ENCODE measurements at regions not wholly inside any gene's neighbourhood (a gene's known extent, or its start where the extent isn't known, plus 50 kb on each side); places are given as distances from the start of the nearest gene placed in this dataset.
"Not testable (repeated sequence)": the region's sequence is repeated elsewhere in the genome, so short reads cannot be mapped to it uniquely, and the experiment has no call there.

GRCh38 chr10:109757670-109758069, 165.6 kb downstream of the XPNPEP1 start:
- H3K36me3 Mint-ChIP-seq (ENCODE audit: low read depth); H3K9me3 Mint-ChIP-seq (ENCODE audit: insufficient read depth); ATAC-seq; POLR2A ChIA-PET; H3K27me3 Mint-ChIP-seq (ENCODE audit: low read depth); DNase-seq; H3K4me1 Mint-ChIP-seq (ENCODE audit: low read depth); H3K4me3 Mint-ChIP-seq; H3K27ac Mint-ChIP-seq: not testable (repeated sequence)
- CTCF ChIA-PET: interaction anchor here (1.6 kb wide), 1 partner anchor 16 kb away, joined by 4 read pairs; no protein-coding TSS in a partner anchor

GRCh38 chr10:109746861-109747260, 176.4 kb downstream of the XPNPEP1 start:
- no peak overlapping the region for H3K4me3 Mint-ChIP-seq
- ChIA-PET POLR2A (no interaction called here), CTCF (no interaction called here)
- no peaks in the 10 kb centered on the region for H3K4me1 Mint-ChIP-seq (ENCODE audit: low read depth)
- no peaks in the 10 kb centered on the region for H3K27me3 Mint-ChIP-seq (ENCODE audit: low read depth)
- H3K36me3 Mint-ChIP-seq (ENCODE audit: low read depth): no peaks in the 10 kb centered on the region
- ATAC-seq (no peak), DNase-seq (no peak)
- H3K9me3 Mint-ChIP-seq (ENCODE audit: insufficient read depth): no peaks in the 10 kb centered on the region
- H3K27ac Mint-ChIP-seq: no peak overlapping the region

- Mint-ChIP-seq H3K27ac (no peak overlapping the region), H3K9me3 (ENCODE audit: insufficient read depth) (no peaks in the 10 kb centered on the region), H3K27me3 (ENCODE audit: low read depth) (no peaks in the 10 kb centered on the region), H3K4me3 (no peak overlapping the region), H3K36me3 (ENCODE audit: low read depth) (no peaks in the 10 kb centered on the region), H3K4me1 (ENCODE audit: low read depth) (no peaks in the 10 kb centered on the region)
- DNase-seq: no peak
- ATAC-seq: no peak
- ChIA-PET POLR2A (no interaction called here), CTCF (no interaction called here)
Observed at GRCh38 chr10:109744020-109744419, 179.3 kb downstream of the XPNPEP1 start.

GRCh38 chr10:109743574-109743973, 179.7 kb downstream of the XPNPEP1 start:
- Mint-ChIP-seq H3K27me3 (ENCODE audit: low read depth) (peaks cover 2% of the 10 kb centered on the region), H3K36me3 (ENCODE audit: low read depth) (no peaks in the 10 kb centered on the region), H3K9me3 (ENCODE audit: insufficient read depth) (no peaks in the 10 kb centered on the region), H3K4me1 (ENCODE audit: low read depth) (no peaks in the 10 kb centered on the region), H3K4me3 (no peak overlapping the region), H3K27ac (no peak overlapping the region)
- no peak for DNase-seq
- ATAC-seq: no peak
- ChIA-PET POLR2A (no interaction called here), CTCF (no interaction called here)

GRCh38 chr10:109743146-109743545, 180.2 kb downstream of the XPNPEP1 start:
- Mint-ChIP-seq H3K4me1 (ENCODE audit: low read depth) (no peaks in the 10 kb centered on the region), H3K27ac (no peak overlapping the region), H3K36me3 (ENCODE audit: low read depth) (no peaks in the 10 kb centered on the region), H3K9me3 (ENCODE audit: insufficient read depth) (no peaks in the 10 kb centered on the region), H3K27me3 (ENCODE audit: low read depth) (peaks cover 2% of the 10 kb centered on the region), H3K4me3 (no peak overlapping the region)
- POLR2A ChIA-PET: no interaction called here
- CTCF ChIA-PET: no interaction called here
- ATAC-seq (no peak), DNase-seq (no peak)

GRCh38 chr10:109741712-109742111, 181.6 kb downstream of the XPNPEP1 start:
- CTCF ChIA-PET: no interaction called here
- ATAC-seq: no peak

GRCh38 chr10:109740436-109740835, 182.9 kb downstream of the XPNPEP1 start:
- Mint-ChIP-seq H3K4me3 (no peak overlapping the region), H3K9me3 (ENCODE audit: insufficient read depth) (no peaks in the 10 kb centered on the region)

More at GRCh38 chr10:109741712-109742111, 181.6 kb downstream of the XPNPEP1 start:
- Mint-ChIP-seq H3K9me3 (ENCODE audit: insufficient read depth) (no peaks in the 10 kb centered on the region), H3K27ac (no peak overlapping the region), H3K4me1 (ENCODE audit: low read depth) (no peaks in the 10 kb centered on the region), H3K4me3 (no peak overlapping the region), H3K27me3 (ENCODE audit: low read depth) (peaks cover 2% of the 10 kb centered on the region), H3K36me3 (ENCODE audit: low read depth) (no peaks in the 10 kb centered on the region)
- DNase-seq: no peak
- POLR2A ChIA-PET: no interaction called here

GRCh38 chr10:109737626-109738025, 185.7 kb downstream of the XPNPEP1 start:
- no peak for DNase-seq
- Mint-ChIP-seq H3K4me3 (no peak overlapping the region), H3K36me3 (ENCODE audit: low read depth) (no peaks in the 10 kb centered on the region), H3K27me3 (ENCODE audit: low read depth) (peaks cover 2% of the 10 kb centered on the region), H3K9me3 (ENCODE audit: insufficient read depth) (no peaks in the 10 kb centered on the region), H3K4me1 (ENCODE audit: low read depth) (no peaks in the 10 kb centered on the region), H3K27ac (no peak overlapping the region)
- no peak for ATAC-seq
- CTCF ChIA-PET: no interaction called here
- POLR2A ChIA-PET: no interaction called here

More at GRCh38 chr10:109740436-109740835, 182.9 kb downstream of the XPNPEP1 start:
- ATAC-seq (no peak), DNase-seq (no peak)
- Mint-ChIP-seq H3K4me1 (ENCODE audit: low read depth) (no peaks in the 10 kb centered on the region), H3K27me3 (ENCODE audit: low read depth) (peaks cover 2% of the 10 kb centered on the region), H3K36me3 (ENCODE audit: low read depth) (no peaks in the 10 kb centered on the region), H3K27ac (no peak overlapping the region)
- ChIA-PET CTCF (no interaction called here), POLR2A (no interaction called here)

GRCh38 chr10:109737009-109737408, 186.3 kb downstream of the XPNPEP1 start:
- DNase-seq: no peak
- Mint-ChIP-seq H3K36me3 (ENCODE audit: low read depth) (no peaks in the 10 kb centered on the region), H3K4me1 (ENCODE audit: low read depth) (no peaks in the 10 kb centered on the region), H3K4me3 (no peak overlapping the region), H3K27ac (no peak overlapping the region), H3K27me3 (ENCODE audit: low read depth) (peaks cover 2% of the 10 kb centered on the region), H3K9me3 (ENCODE audit: insufficient read depth) (no peaks in the 10 kb centered on the region)
- ChIA-PET CTCF (no interaction called here), POLR2A (no interaction called here)
- no peak for ATAC-seq

- Mint-ChIP-seq H3K27me3 (ENCODE audit: low read depth) (peaks cover 2% of the 10 kb centered on the region), H3K36me3 (ENCODE audit: low read depth) (no peaks in the 10 kb centered on the region), H3K4me3 (no peak overlapping the region), H3K4me1 (ENCODE audit: low read depth) (no peaks in the 10 kb centered on the region), H3K9me3 (ENCODE audit: insufficient read depth) (no peaks in the 10 kb centered on the region), H3K27ac (no peak overlapping the region)
- DNase-seq (no peak), ATAC-seq (no peak)
- ChIA-PET CTCF (no interaction called here), POLR2A (no interaction called here)
Observed at GRCh38 chr10:109735776-109736175, 187.5 kb downstream of the XPNPEP1 start.

GRCh38 chr10:109732254-109732965, 190.9 kb downstream of the XPNPEP1 start:
- Mint-ChIP-seq H3K4me1 (ENCODE audit: low read depth) (no peaks in the 10 kb centered on the region), H3K36me3 (ENCODE audit: low read depth) (no peaks in the 10 kb centered on the region), H3K4me3 (no peak overlapping the region), H3K9me3 (ENCODE audit: insufficient read depth) (no peaks in the 10 kb centered on the region), H3K27me3 (ENCODE audit: low read depth) (no peaks in the 10 kb centered on the region), H3K27ac (no peak overlapping the region)
- DNase-seq: no peak
- CTCF ChIA-PET: no interaction called here
- POLR2A ChIA-PET: no interaction called here
- no peak for ATAC-seq

- CTCF ChIA-PET; H3K27ac Mint-ChIP-seq; H3K9me3 Mint-ChIP-seq (ENCODE audit: insufficient read depth); H3K4me1 Mint-ChIP-seq (ENCODE audit: low read depth); H3K27me3 Mint-ChIP-seq (ENCODE audit: low read depth); ATAC-seq; H3K36me3 Mint-ChIP-seq (ENCODE audit: low read depth); DNase-seq; H3K4me3 Mint-ChIP-seq; POLR2A ChIA-PET: not testable (repeated sequence)
Observed at GRCh38 chr10:109729895-109730294, 193.4 kb downstream of the XPNPEP1 start.

GRCh38 chr10:109727436-109727835, 195.9 kb downstream of the XPNPEP1 start:
- POLR2A ChIA-PET: no interaction called here
- DNase-seq (no peak), ATAC-seq (no peak)
- H3K36me3 Mint-ChIP-seq (ENCODE audit: low read depth): no peaks in the 10 kb centered on the region
- no peaks in the 10 kb centered on the region for H3K4me1 Mint-ChIP-seq (ENCODE audit: low read depth)
- H3K4me3 Mint-ChIP-seq: no peak overlapping the region
- CTCF ChIA-PET: no interaction called here
- H3K27me3 Mint-ChIP-seq (ENCODE audit: low read depth): no peaks in the 10 kb centered on the region
- no peak overlapping the region for H3K27ac Mint-ChIP-seq
- H3K9me3 Mint-ChIP-seq (ENCODE audit: insufficient read depth): no peaks in the 10 kb centered on the region

Data from activated CD8-positive, alpha-beta T cell treated with anti-CD3 and anti-CD28 coated beads, Interleukin-2, amount 10 ng/mL, durations not matched to agents 7 days and 5 days (primary cell).